HepG2 (cell line): ENCODE measurements at regions not wholly inside any gene's neighbourhood (a gene's known extent, or its start where the extent isn't known, plus 50 kb on each side); places are given as distances from the start of the nearest gene placed in this dataset.

Source experiments
- ATAC-seq: fragments of 200-7000 bp; cut with Tn5 transposase; 3 replicates; pipeline ENCODE4 v1.9.1; 2020; ENCODE audit warnings: mild to moderate bottlenecking, moderate library complexity
- BruUV-seq: library from RNA; stranded (reverse); fragments of 400-500 nt; replicated peaks from 2 replicates; lab custom pipeline; 2021; lab: Mats Ljungman, UMichigan
- CTCF ChIA-PET: fragments of 300-600 bp; formaldehyde crosslinking; extraction: SDS; loops from one replicate; lab custom pipeline; 2021; ENCODE audit warnings: low total read pairs, inconsistent platforms, low intra/inter-chr PET ratio; lab: Yijun Ruan, JAX
- POLR2A ChIA-PET: fragments of 350-600 bp; sonication (Branson Sonifier 250); formaldehyde crosslinking; loops from one replicate; lab custom pipeline; 2020; ENCODE audit warnings: antibody characterized with exemption, inconsistent platforms; lab: Yijun Ruan, JAX
- DNase-seq: peaks from one replicate; pipeline ENCODE4 v3.0.0-alpha.2; 2015; ENCODE audit warnings: low spot score
- FAIRE-seq: peaks from 3 replicates; lab custom pipeline; 2011; peaks lifted over from hg19 to GRCh38; lab: Jason Lieb, UNC
- H2AFZ ChIP-seq: one replicate; pipeline ENCODE4 v1.6.1; 2011; ENCODE audit warnings: low read length, inconsistent platforms
- H3K27ac ChIP-seq: fragments of 300-600 bp; 3 replicates; pipeline ENCODE4 v1.8.0; 2011; ENCODE audit warnings: mixed run types, mild to moderate bottlenecking, mixed read lengths, low read length, inconsistent platforms; ENCODE audit not compliant: insufficient read depth; ENCODE audit errors: extremely low read length
- H3K27me3 ChIP-seq, 2 experiments: fragments of 200-600 bp in 1 of 2; 2 replicates in 1 of 2; 3 replicates in 1 of 2; pipeline versions ENCODE4 v1.6.0 to v1.8.0; 2011; ENCODE audit warnings: low read length in 2 of 2, mild to moderate bottlenecking in 2 of 2, moderate library complexity in 2 of 2, inconsistent platforms in 1 of 2; ENCODE audit not compliant: insufficient read depth in 2 of 2, control insufficient read depth in 1 of 2
- H3K36me3 ChIP-seq, 2 experiments: fragments of 200-600 bp in 1 of 2; replicated peaks in 1 of 2; 2 replicates in 1 of 2; 3 replicates in 1 of 2; pipeline versions ENCODE4 v1.5.1 to v1.8.0; 2011; ENCODE audit warnings: low read length in 2 of 2, inconsistent platforms in 1 of 2; ENCODE audit not compliant: insufficient read depth in 2 of 2, control insufficient read depth in 1 of 2
- H3K4me1 ChIP-seq: 2 replicates; pipeline ENCODE4 v1.5.1; 2012; ENCODE audit warnings: low read length, inconsistent platforms; ENCODE audit not compliant: insufficient read depth
- H3K4me2 ChIP-seq: 2 replicates; pipeline ENCODE4 v1.6.0; 2011; ENCODE audit warnings: low read depth, low read length, inconsistent platforms
- H3K4me3 ChIP-seq, 3 experiments: fragments of 200-600 bp in 1 of 3; sonication (generic), shearing (Covaris generic) in 1 of 3; replicated peaks in 1 of 3; 2 replicates each; pipeline ENCODE4 v1.5.1; 2011 to 2016; ENCODE audit warnings: low read length in 3 of 3, inconsistent platforms in 2 of 3, low read depth in 2 of 3, mild to moderate bottlenecking in 2 of 3, control low read depth in 1 of 3, mixed read lengths in 1 of 3; ENCODE audit not compliant: insufficient read depth in 1 of 3
- H3K79me2 ChIP-seq: one replicate; pipeline ENCODE4 v1.6.1; 2011; ENCODE audit warnings: low read length, inconsistent platforms; ENCODE audit not compliant: insufficient read depth
- H3K9ac ChIP-seq: 2 replicates; pipeline ENCODE4 v1.6.0; 2011; ENCODE audit warnings: mild to moderate bottlenecking, low read depth, low read length, inconsistent platforms; ENCODE audit not compliant: insufficient read depth
- H3K9me3 ChIP-seq: 2 replicates; pipeline ENCODE4 v1.5.1; 2012; ENCODE audit warnings: mild to moderate bottlenecking, low read length
- H4K20me1 ChIP-seq: 2 replicates; pipeline ENCODE4 v1.6.0; 2011; ENCODE audit warnings: inconsistent platforms, mild to moderate bottlenecking, low read length, moderate library complexity; ENCODE audit not compliant: insufficient read depth
- DPF2 ChIP-seq: sonication (generic); formaldehyde crosslinking; IDR thresholded peaks from 2 replicates; pipeline ENCODE4 v1.4.0; 2020; ENCODE audit warnings: mild to moderate bottlenecking, low read depth, missing genetic modification reagents, borderline replicate concordance
- GFI1 ChIP-seq: sonication (generic); formaldehyde crosslinking; IDR thresholded peaks from 2 replicates; pipeline ENCODE4 v1.5.0; 2020; ENCODE audit warnings: missing genetic modification reagents, mild to moderate bottlenecking, borderline replicate concordance
- ZFP36L1 ChIP-seq: sonication (generic); formaldehyde crosslinking; IDR thresholded peaks from 2 replicates; pipeline ENCODE4 v1.8.0; 2022; ENCODE audit warnings: mild to moderate bottlenecking, missing genetic modification reagents, moderate library complexity
- ZNF230 ChIP-seq: sonication (generic); formaldehyde crosslinking; IDR thresholded peaks from 2 replicates; pipeline ENCODE4 v1.4.0; 2020; ENCODE audit warnings: mild to moderate bottlenecking, missing genetic modification reagents
- ZNF503 ChIP-seq: sonication (generic); formaldehyde crosslinking; IDR thresholded peaks from 2 replicates; pipeline ENCODE4 v1.4.0; 2020; ENCODE audit warnings: missing genetic modification reagents
- ZSCAN31 ChIP-seq: sonication (generic); formaldehyde crosslinking; IDR thresholded peaks from 2 replicates; pipeline ENCODE4 v1.5.0; 2020; ENCODE audit warnings: low read depth, mild to moderate bottlenecking, missing genetic modification reagents
- ZXDC ChIP-seq: sonication (generic); formaldehyde crosslinking; IDR thresholded peaks from 2 replicates; pipeline ENCODE4 v1.5.0; 2020; ENCODE audit warnings: mild to moderate bottlenecking, missing genetic modification reagents
- in situ Hi-C: cut with HindIII; loops from 2 replicates; pipeline ENCODE4 v1.10.0; 2017; ENCODE audit warnings: low pct_unique_long_range_greater_than_20kb; ENCODE audit not compliant: extremely low pct_ligation_motif_present
- intact Hi-C: fragments of 100-400 bp; cut with micrococcal nuclease; formaldehyde crosslinking; loops from one replicate; pipeline ENCODE4 v1.10.0; 2022; ENCODE audit not compliant: unreplicated experiment

- H3K79me2 ChIP-seq: no peaks in the 10 kb centered on the region
- no peak for ATAC-seq
- in situ Hi-C loops: no loop called here
- ChIA-PET POLR2A (no interaction called here), CTCF (no interaction called here)
- TF ChIP-seq ZXDC (no peak), GFI1 (CRISPR knock-in tag) (no peak), ZNF230 (no peak), DPF2 (CRISPR knock-in tag) (no peak), ZNF503 (CRISPR knock-in tag) (no peak), ZFP36L1 (CRISPR knock-in tag) (no peak), ZSCAN31 (CRISPR knock-in tag) (no peak)
- no peak for DNase-seq
- no peak for FAIRE-seq
- H3K27me3 ChIP-seq: no peaks in the 10 kb centered on the region
- no peak overlapping the region for H2AFZ ChIP-seq
- intact Hi-C loops: no loop called here
- no peak overlapping the region for H3K9ac ChIP-seq
- no peak overlapping the region for H3K4me2 ChIP-seq
- H3K4me3 ChIP-seq: no peak overlapping the region
- no peaks in the 10 kb centered on the region for H3K36me3 ChIP-seq
- no peak overlapping the region for H3K27ac ChIP-seq
- no peaks in the 10 kb centered on the region for H3K9me3 ChIP-seq
- H4K20me1 ChIP-seq: no peaks in the 10 kb centered on the region
- BruUV-seq: no TSS peak
- no peaks in the 10 kb centered on the region for H3K4me1 ChIP-seq
These were observed 286.8 kb downstream of the NR2F1-AS1 start for GRCh38 chr5:93294199-93294598.
